ENCODE measurements at regions not wholly inside any gene's neighbourhood (a gene's known extent, or its start where the extent isn't known, plus 50 kb on each side); places are given as distances from the start of the nearest gene placed in this dataset.
"Not testable (repeated sequence)": the region's sequence is repeated elsewhere in the genome, so short reads cannot be mapped to it uniquely, and the experiment has no call there.

GRCh38 chr7:68409851-68410250, 1188.4 kb upstream of the AUTS2 start:
- no peak for DNase-seq (ENCODE audit: low spot score)
- H3K27me3 Mint-ChIP-seq (ENCODE audit: unreplicated experiment): peaks cover 4% of the 10 kb centered on the region
- no peak overlapping the region for H3K27ac Mint-ChIP-seq (ENCODE audit: unreplicated experiment)
- H3K9me3 Mint-ChIP-seq (ENCODE audit: unreplicated experiment): peaks cover 12% of the 10 kb centered on the region
- H3K36me3 Mint-ChIP-seq (ENCODE audit: low read depth, unreplicated experiment): no peaks in the 10 kb centered on the region
- no peaks in the 10 kb centered on the region for H3K4me1 Mint-ChIP-seq (ENCODE audit: unreplicated experiment)
- H3K4me3 Mint-ChIP-seq (ENCODE audit: unreplicated experiment): no peak overlapping the region
- no peak for TF ChIP-seq CTCF (IDR thresholded peaks at IDR 0.05; ENCODE audit: unreplicated experiment)

GRCh38 chr7:68410693-68411092, 1187.6 kb upstream of the AUTS2 start:
- H3K4me1 Mint-ChIP-seq (ENCODE audit: unreplicated experiment); H3K36me3 Mint-ChIP-seq (ENCODE audit: low read depth, unreplicated experiment); H3K27ac Mint-ChIP-seq (ENCODE audit: unreplicated experiment); DNase-seq (ENCODE audit: low spot score); H3K4me3 Mint-ChIP-seq (ENCODE audit: unreplicated experiment); H3K27me3 Mint-ChIP-seq (ENCODE audit: unreplicated experiment): not testable (repeated sequence)
- peaks cover 12% of the 10 kb centered on the region for H3K9me3 Mint-ChIP-seq (ENCODE audit: unreplicated experiment)

- Mint-ChIP-seq H3K4me1 (ENCODE audit: unreplicated experiment) (no peaks in the 10 kb centered on the region), H3K27me3 (ENCODE audit: unreplicated experiment) (peaks cover 4% of the 10 kb centered on the region), H3K27ac (ENCODE audit: unreplicated experiment) (no peak overlapping the region), H3K36me3 (ENCODE audit: low read depth, unreplicated experiment) (peaks cover 5% of the 10 kb centered on the region), H3K9me3 (ENCODE audit: unreplicated experiment) (peaks cover 10% of the 10 kb centered on the region), H3K4me3 (ENCODE audit: unreplicated experiment) (no peak overlapping the region)
- DNase-seq (ENCODE audit: low spot score): no peak
- TF ChIP-seq CTCF (IDR thresholded peaks at IDR 0.05; ENCODE audit: unreplicated experiment): no peak
These were observed 1186.5 kb upstream of the AUTS2 start for GRCh38 chr7:68411742-68412141.

GRCh38 chr7:68414631-68415425, 1183.4 kb upstream of the AUTS2 start:
- H3K4me3 Mint-ChIP-seq (ENCODE audit: unreplicated experiment): no peak overlapping the region
- H3K4me1 Mint-ChIP-seq (ENCODE audit: unreplicated experiment): no peaks in the 10 kb centered on the region
- no peak overlapping the region for H3K27ac Mint-ChIP-seq (ENCODE audit: unreplicated experiment)
- peaks cover 21% of the 10 kb centered on the region for H3K9me3 Mint-ChIP-seq (ENCODE audit: unreplicated experiment)
- DNase-seq (ENCODE audit: low spot score): no peak
- H3K36me3 Mint-ChIP-seq (ENCODE audit: low read depth, unreplicated experiment): peaks cover 5% of the 10 kb centered on the region
- TF ChIP-seq CTCF (IDR thresholded peaks at IDR 0.05; ENCODE audit: unreplicated experiment): no peak
- peaks cover 4% of the 10 kb centered on the region for H3K27me3 Mint-ChIP-seq (ENCODE audit: unreplicated experiment)

- peaks cover 3% of the 10 kb centered on the region for H3K27me3 Mint-ChIP-seq (ENCODE audit: unreplicated experiment)
- TF ChIP-seq CTCF (IDR thresholded peaks at IDR 0.05; ENCODE audit: unreplicated experiment): no peak
- H3K36me3 Mint-ChIP-seq (ENCODE audit: low read depth, unreplicated experiment): peaks cover 5% of the 10 kb centered on the region
- DNase-seq (ENCODE audit: low spot score): no peak
- H3K27ac Mint-ChIP-seq (ENCODE audit: unreplicated experiment): no peak overlapping the region
- peaks cover 26% of the 10 kb centered on the region for H3K9me3 Mint-ChIP-seq (ENCODE audit: unreplicated experiment)
- H3K4me3 Mint-ChIP-seq (ENCODE audit: unreplicated experiment): no peak overlapping the region
- H3K4me1 Mint-ChIP-seq (ENCODE audit: unreplicated experiment): no peaks in the 10 kb centered on the region
These were observed 1181.3 kb upstream of the AUTS2 start for GRCh38 chr7:68417002-68417401.
